Cardiac fibroblast (primary cell): ENCODE measurements at regions not wholly inside any gene's neighbourhood (a gene's known extent, or its start where the extent isn't known, plus 50 kb on each side); places are given as distances from the start of the nearest gene placed in this dataset.

ENCODE experiments used
- DNase-seq, 2 donors: peaks; one replicate each; pipeline versions ENCODE4 v3.0.0 to v3.0.0-alpha.2; 2010; ENCODE audit warnings: low read depth in 2 of 2
- H3K4me3 ChIP-seq, 2 donors: replicated peaks in 1 of 2; 1 replicate in 1 of 2; 2 replicates in 1 of 2; pipeline ENCODE4 v1.5.1; 2011; ENCODE audit warnings: low read depth in 2 of 2, low read length in 2 of 2, mild to moderate bottlenecking in 2 of 2, moderate library complexity in 1 of 2
- TF ChIP-seq, protein P1 (sequence below): IDR thresholded peaks from one replicate; pipeline ENCODE4 v1.5.1; 2011; ENCODE audit warnings: low read depth, mild to moderate bottlenecking, low read length, inconsistent platforms

DNA sequence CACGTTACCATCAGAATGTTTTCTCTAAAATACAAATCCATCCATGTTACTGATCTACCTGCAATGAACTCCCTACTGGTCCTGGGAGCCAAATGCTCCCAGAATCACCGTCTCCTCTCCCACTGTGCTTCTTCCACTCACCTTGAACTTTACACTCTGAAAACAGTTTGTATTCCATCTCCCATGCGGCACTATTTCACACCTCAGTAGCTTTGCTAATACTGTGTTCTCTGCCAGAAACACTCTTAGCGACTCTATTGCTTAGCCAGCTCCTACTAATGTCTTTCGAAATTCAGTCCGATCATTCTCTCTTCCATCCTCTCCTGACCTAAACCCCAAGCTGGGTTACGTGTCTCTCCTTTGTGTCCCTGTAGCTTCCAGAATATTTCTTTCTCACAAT is 284.4 kb upstream of the DUSP10 start:
- TF ChIP-seq, protein P1, sequence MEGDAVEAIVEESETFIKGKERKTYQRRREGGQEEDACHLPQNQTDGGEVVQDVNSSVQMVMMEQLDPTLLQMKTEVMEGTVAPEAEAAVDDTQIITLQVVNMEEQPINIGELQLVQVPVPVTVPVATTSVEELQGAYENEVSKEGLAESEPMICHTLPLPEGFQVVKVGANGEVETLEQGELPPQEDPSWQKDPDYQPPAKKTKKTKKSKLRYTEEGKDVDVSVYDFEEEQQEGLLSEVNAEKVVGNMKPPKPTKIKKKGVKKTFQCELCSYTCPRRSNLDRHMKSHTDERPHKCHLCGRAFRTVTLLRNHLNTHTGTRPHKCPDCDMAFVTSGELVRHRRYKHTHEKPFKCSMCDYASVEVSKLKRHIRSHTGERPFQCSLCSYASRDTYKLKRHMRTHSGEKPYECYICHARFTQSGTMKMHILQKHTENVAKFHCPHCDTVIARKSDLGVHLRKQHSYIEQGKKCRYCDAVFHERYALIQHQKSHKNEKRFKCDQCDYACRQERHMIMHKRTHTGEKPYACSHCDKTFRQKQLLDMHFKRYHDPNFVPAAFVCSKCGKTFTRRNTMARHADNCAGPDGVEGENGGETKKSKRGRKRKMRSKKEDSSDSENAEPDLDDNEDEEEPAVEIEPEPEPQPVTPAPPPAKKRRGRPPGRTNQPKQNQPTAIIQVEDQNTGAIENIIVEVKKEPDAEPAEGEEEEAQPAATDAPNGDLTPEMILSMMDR: no peak
- H3K4me3 ChIP-seq: no peak overlapping the region
- no peak for DNase-seq

DNA sequence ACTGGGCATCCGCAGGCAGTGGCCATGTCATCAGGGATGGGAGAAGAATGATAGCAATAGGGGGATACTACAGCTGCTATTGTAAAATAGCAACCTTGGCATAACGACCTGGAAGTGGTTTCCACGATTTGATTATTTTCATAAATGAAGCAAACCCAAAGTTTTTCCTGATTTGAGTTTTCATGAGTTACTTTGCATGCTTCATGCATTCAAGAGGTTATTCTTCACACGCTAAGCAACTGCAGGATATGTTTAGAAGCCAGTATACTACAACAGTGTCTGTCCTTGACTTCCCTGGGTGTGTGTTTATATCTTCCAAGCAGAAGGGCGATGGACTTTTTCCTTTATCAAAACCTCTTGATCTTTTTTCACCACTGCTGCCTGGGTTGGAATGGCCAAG is 281.1 kb upstream of the DUSP10 start:
- TF ChIP-seq, protein P1: no peak
- no peak for DNase-seq
- no peak overlapping the region for H3K4me3 ChIP-seq

DNA sequence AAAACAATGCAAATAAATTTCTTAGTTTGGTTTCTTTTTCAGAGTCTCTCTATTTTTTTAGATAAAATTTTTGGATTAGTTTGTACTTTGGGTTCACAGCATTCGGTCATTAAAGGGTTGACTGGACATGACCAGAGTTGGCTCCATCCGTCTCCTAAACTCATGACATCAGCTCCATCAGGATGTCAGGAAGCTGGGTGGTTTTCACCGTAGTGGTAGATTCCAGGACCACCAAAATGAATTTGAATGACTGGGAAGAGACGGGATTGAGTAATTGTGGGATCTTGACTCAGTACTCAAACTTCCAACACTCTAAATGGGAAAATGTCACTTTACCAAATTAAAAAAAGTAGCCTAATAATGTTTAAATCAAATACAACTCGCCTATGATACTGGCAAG is 279.2 kb upstream of the DUSP10 start:
- DNase-seq: no peak
- no peak overlapping the region for H3K4me3 ChIP-seq
- TF ChIP-seq, protein P1: no peak

DNA sequence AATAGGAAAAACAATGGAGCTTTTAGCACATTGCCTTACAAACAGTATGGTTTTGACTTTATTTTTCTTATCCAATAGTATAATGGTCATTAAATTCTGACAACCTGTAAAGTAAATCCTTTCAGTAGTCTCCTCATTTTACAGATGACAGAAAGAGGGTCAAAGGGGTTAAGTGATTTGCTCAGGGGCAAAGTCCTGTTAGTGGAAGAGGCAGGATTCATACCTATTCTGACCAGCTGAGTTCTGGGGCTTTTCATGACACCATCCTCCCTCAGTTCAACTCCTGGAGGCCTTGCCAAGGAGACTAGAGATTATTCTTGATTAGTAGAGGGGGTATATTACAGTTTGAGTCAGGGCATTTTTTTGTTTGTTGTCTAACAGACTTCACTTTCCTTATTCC is 278.7 kb upstream of the DUSP10 start:
- TF ChIP-seq, protein P1: no peak
- H3K4me3 ChIP-seq: no peak overlapping the region
- DNase-seq: no peak

DNA sequence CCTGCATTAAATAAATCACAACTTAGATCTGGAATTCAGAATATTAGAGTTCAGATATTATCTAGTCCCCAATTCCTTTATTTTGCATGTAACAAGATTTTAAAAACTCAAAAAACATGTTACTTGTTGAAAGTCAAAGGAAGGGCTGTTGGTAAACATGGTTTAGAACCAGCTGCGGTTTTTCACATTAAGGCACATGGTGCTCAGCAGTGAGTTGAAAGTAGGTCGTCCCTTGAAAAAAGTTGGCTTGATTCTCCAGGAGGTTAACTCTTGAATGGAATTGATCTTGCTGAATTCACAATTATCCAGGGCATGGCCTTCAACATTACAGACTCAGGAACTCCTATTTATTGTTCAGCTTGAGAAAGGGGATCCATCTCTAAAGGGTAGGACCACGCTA is 277.1 kb upstream of the DUSP10 start:
- TF ChIP-seq, protein P1: no peak
- no peak for DNase-seq
- H3K4me3 ChIP-seq: no peak overlapping the region

DNA sequence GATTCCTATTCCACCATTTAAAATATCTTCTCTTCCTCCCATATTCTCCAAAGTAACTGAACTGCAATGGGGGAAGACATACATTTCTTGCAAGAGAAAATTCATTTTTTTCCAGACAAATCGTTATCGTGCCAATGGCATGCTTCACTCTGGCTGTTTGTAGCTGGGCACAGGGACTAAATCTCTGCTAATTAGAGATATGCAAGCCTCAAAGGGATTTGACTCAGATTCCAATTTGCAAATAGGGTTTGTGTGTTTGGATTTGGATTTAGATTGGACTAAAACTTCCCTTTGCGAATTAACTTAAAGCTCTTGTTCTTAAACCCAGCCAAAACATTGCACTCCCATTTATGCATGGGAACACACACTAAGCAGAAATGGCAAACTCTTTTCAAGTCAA is 276.2 kb upstream of the DUSP10 start:
- TF ChIP-seq, protein P1: no peak
- H3K4me3 ChIP-seq: no peak overlapping the region
- no peak for DNase-seq

DNA sequence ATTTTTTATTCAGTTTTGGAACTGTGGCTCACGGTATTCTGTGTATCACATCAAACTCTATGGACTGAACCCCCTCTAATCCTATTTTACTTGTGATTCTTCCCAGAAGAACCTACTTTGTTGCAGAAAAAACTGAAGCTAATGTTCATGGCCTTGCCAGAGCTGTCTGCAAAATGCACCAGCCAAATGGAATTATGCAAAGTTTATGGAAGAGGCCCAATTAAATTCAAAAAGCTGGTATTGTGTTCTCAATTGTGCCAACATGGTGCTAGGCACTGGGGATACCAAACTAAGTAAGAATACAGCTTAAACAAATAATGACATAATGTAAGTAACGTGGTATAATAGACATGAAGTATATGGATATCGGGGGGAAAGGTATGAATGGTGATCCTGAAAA is 273.8 kb upstream of the DUSP10 start:
- H3K4me3 ChIP-seq: no peak overlapping the region
- no peak for DNase-seq
- TF ChIP-seq, protein P1: no peak
